ENCODE measurements at regions not wholly inside any gene's neighbourhood (a gene's known extent, or its start where the extent isn't known, plus 50 kb on each side); places are given as distances from the start of the nearest gene placed in this dataset.

GRCh38 chr4:60799214-60799613, 400.9 kb upstream of the ADGRL3 start:
- H3K79me2 ChIP-seq (replicated peaks; ENCODE audit: insufficient read depth) = no peaks in the 10 kb centered on the region
- no peaks in the 10 kb centered on the region for H3K9me3 Mint-ChIP-seq
- no peak overlapping the region for H3K4me3 Mint-ChIP-seq
- H3K4me3 ChIP-seq = no peak overlapping the region
- H3K36me3 Mint-ChIP-seq (ENCODE audit: low read depth) = no peaks in the 10 kb centered on the region
- no peak for ATAC-seq
- no peaks in the 10 kb centered on the region for H3K27me3 ChIP-seq (ENCODE audit: insufficient read depth)
- DNase-seq (ENCODE audit: low spot score) = no peak
- H3F3A ChIP-seq (replicated peaks; ENCODE audit: low read depth) = no peaks in the 10 kb centered on the region
- H3K27me3 Mint-ChIP-seq (ENCODE audit: insufficient read depth, low read depth, poor library complexity) = no peaks in the 10 kb centered on the region
- H3K4me1 ChIP-seq (ENCODE audit: insufficient read depth) = no peaks in the 10 kb centered on the region
- no peak overlapping the region for H2AFZ ChIP-seq
- no peak overlapping the region for H3K27ac ChIP-seq (ENCODE audit: low read depth)
- no peaks in the 10 kb centered on the region for H3K36me3 ChIP-seq (ENCODE audit: insufficient read depth)
- no peak overlapping the region for H3K4me2 ChIP-seq
- no peak overlapping the region for H3K27ac Mint-ChIP-seq
- no peaks in the 10 kb centered on the region for H3K9me2 ChIP-seq (ENCODE audit: insufficient read depth)
- no peaks in the 10 kb centered on the region for H3K4me1 Mint-ChIP-seq
- H4K20me1 ChIP-seq (replicated peaks; ENCODE audit: insufficient read depth) = no peaks in the 10 kb centered on the region
- TF ChIP-seq ETS1 (IDR thresholded peaks at IDR 0.05) (no peak), CTCF (conservative IDR thresholded peaks at IDR 0.05; ENCODE audit: low read depth in 2 of 2) (no peak), NANOG (IDR thresholded peaks at IDR 0.05; ENCODE audit: borderline replicate concordance) (no peak), ZNF114 (CRISPR knock-in tag; IDR thresholded peaks at IDR 0.05) (no peak), JUNB (IDR thresholded peaks at IDR 0.05; ENCODE audit: unreplicated experiment) (no peak), POLR2AphosphoS5 (IDR thresholded peaks at IDR 0.05; ENCODE audit: low read depth) (no peak), EZH2phosphoT487 (IDR thresholded peaks at IDR 0.05; ENCODE audit: unreplicated experiment) (no peak)

GRCh38 chr4:60800701-60801100, 399.4 kb upstream of the ADGRL3 start:
- no peaks in the 10 kb centered on the region for H3K27me3 Mint-ChIP-seq (ENCODE audit: insufficient read depth, low read depth, poor library complexity)
- no peaks in the 10 kb centered on the region for H3K4me1 Mint-ChIP-seq
- H3K4me3 ChIP-seq = no peak overlapping the region
- no peak overlapping the region for H3K4me2 ChIP-seq
- no peak for DNase-seq (ENCODE audit: low spot score)
- no peaks in the 10 kb centered on the region for H3K4me1 ChIP-seq (ENCODE audit: insufficient read depth)
- H3K27ac ChIP-seq (ENCODE audit: low read depth) = no peak overlapping the region
- H3K9me2 ChIP-seq (ENCODE audit: insufficient read depth) = no peaks in the 10 kb centered on the region
- no peaks in the 10 kb centered on the region for H4K20me1 ChIP-seq (replicated peaks; ENCODE audit: insufficient read depth)
- ATAC-seq = no peak
- no peaks in the 10 kb centered on the region for H3K9me3 Mint-ChIP-seq
- no peak overlapping the region for H3K27ac Mint-ChIP-seq
- H3K79me2 ChIP-seq (replicated peaks; ENCODE audit: insufficient read depth) = no peaks in the 10 kb centered on the region
- no peaks in the 10 kb centered on the region for H3K36me3 Mint-ChIP-seq (ENCODE audit: low read depth)
- no peaks in the 10 kb centered on the region for H3K36me3 ChIP-seq (ENCODE audit: insufficient read depth)
- H3K27me3 ChIP-seq (ENCODE audit: insufficient read depth) = no peaks in the 10 kb centered on the region
- no peak overlapping the region for H2AFZ ChIP-seq
- no peaks in the 10 kb centered on the region for H3F3A ChIP-seq (replicated peaks; ENCODE audit: low read depth)
- no peak overlapping the region for H3K4me3 Mint-ChIP-seq
- no peak for TF ChIP-seq POLR2AphosphoS5 (IDR thresholded peaks at IDR 0.05; ENCODE audit: low read depth)
- TF ChIP-seq ZNF114 (CRISPR knock-in tag; IDR thresholded peaks at IDR 0.05) = no peak
- TF ChIP-seq, protein P1, sequence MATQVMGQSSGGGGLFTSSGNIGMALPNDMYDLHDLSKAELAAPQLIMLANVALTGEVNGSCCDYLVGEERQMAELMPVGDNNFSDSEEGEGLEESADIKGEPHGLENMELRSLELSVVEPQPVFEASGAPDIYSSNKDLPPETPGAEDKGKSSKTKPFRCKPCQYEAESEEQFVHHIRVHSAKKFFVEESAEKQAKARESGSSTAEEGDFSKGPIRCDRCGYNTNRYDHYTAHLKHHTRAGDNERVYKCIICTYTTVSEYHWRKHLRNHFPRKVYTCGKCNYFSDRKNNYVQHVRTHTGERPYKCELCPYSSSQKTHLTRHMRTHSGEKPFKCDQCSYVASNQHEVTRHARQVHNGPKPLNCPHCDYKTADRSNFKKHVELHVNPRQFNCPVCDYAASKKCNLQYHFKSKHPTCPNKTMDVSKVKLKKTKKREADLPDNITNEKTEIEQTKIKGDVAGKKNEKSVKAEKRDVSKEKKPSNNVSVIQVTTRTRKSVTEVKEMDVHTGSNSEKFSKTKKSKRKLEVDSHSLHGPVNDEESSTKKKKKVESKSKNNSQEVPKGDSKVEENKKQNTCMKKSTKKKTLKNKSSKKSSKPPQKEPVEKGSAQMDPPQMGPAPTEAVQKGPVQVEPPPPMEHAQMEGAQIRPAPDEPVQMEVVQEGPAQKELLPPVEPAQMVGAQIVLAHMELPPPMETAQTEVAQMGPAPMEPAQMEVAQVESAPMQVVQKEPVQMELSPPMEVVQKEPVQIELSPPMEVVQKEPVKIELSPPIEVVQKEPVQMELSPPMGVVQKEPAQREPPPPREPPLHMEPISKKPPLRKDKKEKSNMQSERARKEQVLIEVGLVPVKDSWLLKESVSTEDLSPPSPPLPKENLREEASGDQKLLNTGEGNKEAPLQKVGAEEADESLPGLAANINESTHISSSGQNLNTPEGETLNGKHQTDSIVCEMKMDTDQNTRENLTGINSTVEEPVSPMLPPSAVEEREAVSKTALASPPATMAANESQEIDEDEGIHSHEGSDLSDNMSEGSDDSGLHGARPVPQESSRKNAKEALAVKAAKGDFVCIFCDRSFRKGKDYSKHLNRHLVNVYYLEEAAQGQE (IDR thresholded peaks at IDR 0.05; ENCODE audit: unreplicated experiment) = no peak
- no peak for TF ChIP-seq STAT1 (IDR thresholded peaks at IDR 0.05; ENCODE audit: unreplicated experiment)
- TF ChIP-seq, protein P2, sequence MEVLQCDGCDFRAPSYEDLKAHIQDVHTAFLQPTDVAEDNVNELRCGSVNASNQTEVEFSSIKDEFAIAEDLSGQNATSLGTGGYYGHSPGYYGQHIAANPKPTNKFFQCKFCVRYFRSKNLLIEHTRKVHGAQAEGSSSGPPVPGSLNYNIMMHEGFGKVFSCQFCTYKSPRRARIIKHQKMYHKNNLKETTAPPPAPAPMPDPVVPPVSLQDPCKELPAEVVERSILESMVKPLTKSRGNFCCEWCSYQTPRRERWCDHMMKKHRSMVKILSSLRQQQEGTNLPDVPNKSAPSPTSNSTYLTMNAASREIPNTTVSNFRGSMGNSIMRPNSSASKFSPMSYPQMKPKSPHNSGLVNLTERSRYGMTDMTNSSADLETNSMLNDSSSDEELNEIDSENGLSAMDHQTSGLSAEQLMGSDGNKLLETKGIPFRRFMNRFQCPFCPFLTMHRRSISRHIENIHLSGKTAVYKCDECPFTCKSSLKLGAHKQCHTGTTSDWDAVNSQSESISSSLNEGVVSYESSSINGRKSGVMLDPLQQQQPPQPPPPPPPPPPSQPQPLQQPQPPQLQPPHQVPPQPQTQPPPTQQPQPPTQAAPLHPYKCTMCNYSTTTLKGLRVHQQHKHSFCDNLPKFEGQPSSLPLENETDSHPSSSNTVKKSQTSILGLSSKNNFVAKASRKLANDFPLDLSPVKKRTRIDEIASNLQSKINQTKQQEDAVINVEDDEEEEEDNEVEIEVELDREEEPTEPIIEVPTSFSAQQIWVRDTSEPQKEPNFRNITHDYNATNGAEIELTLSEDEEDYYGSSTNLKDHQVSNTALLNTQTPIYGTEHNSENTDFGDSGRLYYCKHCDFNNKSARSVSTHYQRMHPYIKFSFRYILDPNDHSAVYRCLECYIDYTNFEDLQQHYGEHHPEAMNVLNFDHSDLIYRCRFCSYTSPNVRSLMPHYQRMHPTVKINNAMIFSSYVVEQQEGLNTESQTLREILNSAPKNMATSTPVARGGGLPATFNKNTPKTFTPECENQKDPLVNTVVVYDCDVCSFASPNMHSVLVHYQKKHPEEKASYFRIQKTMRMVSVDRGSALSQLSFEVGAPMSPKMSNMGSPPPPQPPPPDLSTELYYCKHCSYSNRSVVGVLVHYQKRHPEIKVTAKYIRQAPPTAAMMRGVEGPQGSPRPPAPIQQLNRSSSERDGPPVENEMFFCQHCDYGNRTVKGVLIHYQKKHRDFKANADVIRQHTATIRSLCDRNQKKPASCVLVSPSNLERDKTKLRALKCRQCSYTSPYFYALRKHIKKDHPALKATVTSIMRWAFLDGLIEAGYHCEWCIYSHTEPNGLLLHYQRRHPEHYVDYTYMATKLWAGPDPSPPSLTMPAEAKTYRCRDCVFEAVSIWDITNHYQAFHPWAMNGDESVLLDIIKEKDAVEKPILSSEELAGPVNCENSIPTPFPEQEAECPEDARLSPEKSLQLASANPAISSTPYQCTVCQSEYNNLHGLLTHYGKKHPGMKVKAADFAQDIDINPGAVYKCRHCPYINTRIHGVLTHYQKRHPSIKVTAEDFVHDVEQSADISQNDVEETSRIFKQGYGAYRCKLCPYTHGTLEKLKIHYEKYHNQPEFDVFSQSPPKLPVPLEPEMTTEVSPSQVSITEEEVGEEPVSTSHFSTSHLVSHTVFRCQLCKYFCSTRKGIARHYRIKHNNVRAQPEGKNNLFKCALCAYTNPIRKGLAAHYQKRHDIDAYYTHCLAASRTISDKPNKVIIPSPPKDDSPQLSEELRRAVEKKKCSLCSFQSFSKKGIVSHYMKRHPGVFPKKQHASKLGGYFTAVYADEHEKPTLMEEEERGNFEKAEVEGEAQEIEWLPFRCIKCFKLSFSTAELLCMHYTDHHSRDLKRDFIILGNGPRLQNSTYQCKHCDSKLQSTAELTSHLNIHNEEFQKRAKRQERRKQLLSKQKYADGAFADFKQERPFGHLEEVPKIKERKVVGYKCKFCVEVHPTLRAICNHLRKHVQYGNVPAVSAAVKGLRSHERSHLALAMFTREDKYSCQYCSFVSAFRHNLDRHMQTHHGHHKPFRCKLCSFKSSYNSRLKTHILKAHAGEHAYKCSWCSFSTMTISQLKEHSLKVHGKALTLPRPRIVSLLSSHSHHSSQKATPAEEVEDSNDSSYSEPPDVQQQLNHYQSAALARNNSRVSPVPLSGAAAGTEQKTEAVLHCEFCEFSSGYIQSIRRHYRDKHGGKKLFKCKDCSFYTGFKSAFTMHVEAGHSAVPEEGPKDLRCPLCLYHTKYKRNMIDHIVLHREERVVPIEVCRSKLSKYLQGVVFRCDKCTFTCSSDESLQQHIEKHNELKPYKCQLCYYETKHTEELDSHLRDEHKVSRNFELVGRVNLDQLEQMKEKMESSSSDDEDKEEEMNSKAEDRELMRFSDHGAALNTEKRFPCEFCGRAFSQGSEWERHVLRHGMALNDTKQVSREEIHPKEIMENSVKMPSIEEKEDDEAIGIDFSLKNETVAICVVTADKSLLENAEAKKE (CRISPR knock-in tag; IDR thresholded peaks at IDR 0.05) = no peak
- no peak for TF ChIP-seq CREB1 (CRISPR knock-in tag; IDR thresholded peaks at IDR 0.05; ENCODE audit: low read depth)
